IPS-20b (cell line): ENCODE measurements at regions not wholly inside any gene's neighbourhood (a gene's known extent, or its start where the extent isn't known, plus 50 kb on each side); places are given as distances from the start of the nearest gene placed in this dataset.
"Not testable (repeated sequence)": the region's sequence is repeated elsewhere in the genome, so short reads cannot be mapped to it uniquely, and the experiment has no call there.

Source experiments
- H3K27ac ChIP-seq: one replicate; pipeline ENCODE4 v1.5.1; 2013; ENCODE audit warnings: low read length
- H3K27me3 ChIP-seq: 2 replicates; pipeline ENCODE4 v1.6.1; 2013; ENCODE audit warnings: mild to moderate bottlenecking, low read length, inconsistent platforms; ENCODE audit not compliant: insufficient read depth
- H3K36me3 ChIP-seq: 2 replicates; pipeline ENCODE4 v1.6.1; 2013; ENCODE audit warnings: low read depth, mild to moderate bottlenecking, inconsistent platforms, low read length, moderate library complexity; ENCODE audit not compliant: insufficient read depth
- H3K4me1 ChIP-seq: 2 replicates; pipeline ENCODE4 v1.6.1; 2013; ENCODE audit warnings: mild to moderate bottlenecking, control low read depth, inconsistent platforms, low read length, moderate library complexity; ENCODE audit not compliant: insufficient read depth
- H3K4me3 ChIP-seq: 2 replicates; pipeline ENCODE4 v1.5.1; 2013; ENCODE audit warnings: mild to moderate bottlenecking, low read length, inconsistent platforms
- H3K9ac ChIP-seq: 2 replicates; pipeline ENCODE4 v1.6.1; 2013; ENCODE audit warnings: low read depth, mild to moderate bottlenecking, inconsistent platforms, low read length, moderate library complexity
- H3K9me3 ChIP-seq: 2 replicates; pipeline ENCODE4 v1.6.1; 2013; ENCODE audit warnings: mild to moderate bottlenecking, low read depth, low read length, inconsistent platforms; ENCODE audit not compliant: insufficient read depth

- H3K27ac ChIP-seq, result no peak overlapping the region
- H3K4me3 ChIP-seq, result no peak overlapping the region
- H3K36me3 ChIP-seq, result no peaks in the 10 kb centered on the region
- H3K27me3 ChIP-seq, result no peaks in the 10 kb centered on the region
- H3K9me3 ChIP-seq, result no peaks in the 10 kb centered on the region
- no peaks in the 10 kb centered on the region for H3K4me1 ChIP-seq
- H3K9ac ChIP-seq, result no peak overlapping the region
These were observed 171.6 kb upstream of the CDH5 start for GRCh38 chr16:66194866-66195265.

GRCh38 chr16:66193543-66194229 is 172.8 kb upstream of the CDH5 start:
- no peaks in the 10 kb centered on the region; the same call in 1 of the 2 replicates for H3K4me1 ChIP-seq
- H3K9ac ChIP-seq, result no peak overlapping the region
- no peak overlapping the region for H3K27ac ChIP-seq
- H3K27me3 ChIP-seq, result no peaks in the 10 kb centered on the region
- H3K9me3 ChIP-seq, result no peaks in the 10 kb centered on the region
- H3K36me3 ChIP-seq, result no peaks in the 10 kb centered on the region
- no peak overlapping the region for H3K4me3 ChIP-seq

GRCh38 chr16:66190411-66190810 is 176.1 kb upstream of the CDH5 start:
- Histone ChIP-seq H3K4me3 (no peak overlapping the region), H3K4me1 (no peaks in the 10 kb centered on the region; the same call in 1 of the 2 replicates), H3K27ac (no peak overlapping the region), H3K36me3 (no peaks in the 10 kb centered on the region), H3K9me3 (no peaks in the 10 kb centered on the region), H3K27me3 (no peaks in the 10 kb centered on the region), H3K9ac (no peak overlapping the region)

GRCh38 chr16:66189951-66190350 is 176.5 kb upstream of the CDH5 start:
- Histone ChIP-seq H3K9ac (no peak overlapping the region), H3K36me3 (no peaks in the 10 kb centered on the region), H3K4me1 (no peaks in the 10 kb centered on the region; the same call in 1 of the 2 replicates), H3K27ac (no peak overlapping the region), H3K27me3 (no peaks in the 10 kb centered on the region), H3K4me3 (no peak overlapping the region), H3K9me3 (no peaks in the 10 kb centered on the region)

- Histone ChIP-seq H3K4me1 (no peaks in the 10 kb centered on the region; the same call in 1 of the 2 replicates), H3K4me3 (no peak overlapping the region), H3K9ac (no peak overlapping the region), H3K27ac (no peak overlapping the region), H3K36me3 (no peaks in the 10 kb centered on the region), H3K9me3 (no peaks in the 10 kb centered on the region), H3K27me3 (no peaks in the 10 kb centered on the region)
These were observed 177.4 kb upstream of the CDH5 start for GRCh38 chr16:66188917-66189725.

GRCh38 chr16:66186251-66186785 is 180.2 kb upstream of the CDH5 start:
- Histone ChIP-seq H3K4me1 (no peaks in the 10 kb centered on the region; the same call in 1 of the 2 replicates), H3K27me3 (no peaks in the 10 kb centered on the region), H3K27ac (no peak overlapping the region), H3K4me3 (no peak overlapping the region), H3K36me3 (no peaks in the 10 kb centered on the region), H3K9ac (no peak overlapping the region), H3K9me3 (no peaks in the 10 kb centered on the region)

GRCh38 chr16:66182592-66182991 is 183.9 kb upstream of the CDH5 start:
- H3K9me3 ChIP-seq, result no peaks in the 10 kb centered on the region; the same call in none of the 2 replicates
- H3K9ac ChIP-seq, result no peak overlapping the region
- no peak overlapping the region for H3K27ac ChIP-seq
- no peak overlapping the region for H3K4me3 ChIP-seq
- no peaks in the 10 kb centered on the region for H3K4me1 ChIP-seq
- H3K36me3 ChIP-seq, result no peaks in the 10 kb centered on the region
- H3K27me3 ChIP-seq, result no peaks in the 10 kb centered on the region

- no peak overlapping the region for H3K4me3 ChIP-seq
- no peaks in the 10 kb centered on the region for H3K27me3 ChIP-seq
- no peaks in the 10 kb centered on the region; the same call in none of the 2 replicates for H3K9me3 ChIP-seq
- H3K4me1 ChIP-seq, result no peaks in the 10 kb centered on the region
- H3K27ac ChIP-seq, result no peak overlapping the region
- no peak overlapping the region for H3K9ac ChIP-seq
- no peaks in the 10 kb centered on the region for H3K36me3 ChIP-seq
These were observed 189.8 kb upstream of the CDH5 start for GRCh38 chr16:66176731-66177130.

- Histone ChIP-seq H3K27me3 (no peaks in the 10 kb centered on the region), H3K4me3 (no peak overlapping the region), H3K9ac (no peak overlapping the region), H3K4me1 (no peaks in the 10 kb centered on the region), H3K27ac (no peak overlapping the region), H3K36me3 (no peaks in the 10 kb centered on the region), H3K9me3 (no peaks in the 10 kb centered on the region; the same call in none of the 2 replicates)
These were observed 190.4 kb upstream of the CDH5 start for GRCh38 chr16:66176111-66176510.

- no peak overlapping the region for H3K9ac ChIP-seq
- H3K9me3 ChIP-seq, result no peaks in the 10 kb centered on the region; the same call in none of the 2 replicates
- no peaks in the 10 kb centered on the region for H3K36me3 ChIP-seq
- H3K4me1 ChIP-seq, result no peaks in the 10 kb centered on the region
- H3K27me3 ChIP-seq, result no peaks in the 10 kb centered on the region
- no peak overlapping the region for H3K27ac ChIP-seq
- no peak overlapping the region for H3K4me3 ChIP-seq
These were observed 190.9 kb upstream of the CDH5 start for GRCh38 chr16:66175636-66176035.

- H3K27me3 ChIP-seq, result no peaks in the 10 kb centered on the region
- H3K27ac ChIP-seq, result no peak overlapping the region
- H3K36me3 ChIP-seq, result no peaks in the 10 kb centered on the region
- no peak overlapping the region for H3K4me3 ChIP-seq
- no peak overlapping the region for H3K9ac ChIP-seq
- no peaks in the 10 kb centered on the region; the same call in 1 of the 2 replicates for H3K9me3 ChIP-seq
- no peaks in the 10 kb centered on the region for H3K4me1 ChIP-seq
These were observed 191.4 kb upstream of the CDH5 start for GRCh38 chr16:66175058-66175457.

GRCh38 chr16:66173796-66174195 is 192.7 kb upstream of the CDH5 start:
- H3K36me3 ChIP-seq, H3K9ac ChIP-seq, H3K27me3 ChIP-seq, H3K27ac ChIP-seq, H3K9me3 ChIP-seq, H3K4me1 ChIP-seq, H3K4me3 ChIP-seq: not testable (repeated sequence)
